ENCODE measurements at regions not wholly inside any gene's neighbourhood (a gene's known extent, or its start where the extent isn't known, plus 50 kb on each side); places are given as distances from the start of the nearest gene placed in this dataset.

GRCh38 chr6:23307516-23307915 lies 738.1 kb downstream of the HDGFL1 start:
- TF ChIP-seq, protein P1, sequence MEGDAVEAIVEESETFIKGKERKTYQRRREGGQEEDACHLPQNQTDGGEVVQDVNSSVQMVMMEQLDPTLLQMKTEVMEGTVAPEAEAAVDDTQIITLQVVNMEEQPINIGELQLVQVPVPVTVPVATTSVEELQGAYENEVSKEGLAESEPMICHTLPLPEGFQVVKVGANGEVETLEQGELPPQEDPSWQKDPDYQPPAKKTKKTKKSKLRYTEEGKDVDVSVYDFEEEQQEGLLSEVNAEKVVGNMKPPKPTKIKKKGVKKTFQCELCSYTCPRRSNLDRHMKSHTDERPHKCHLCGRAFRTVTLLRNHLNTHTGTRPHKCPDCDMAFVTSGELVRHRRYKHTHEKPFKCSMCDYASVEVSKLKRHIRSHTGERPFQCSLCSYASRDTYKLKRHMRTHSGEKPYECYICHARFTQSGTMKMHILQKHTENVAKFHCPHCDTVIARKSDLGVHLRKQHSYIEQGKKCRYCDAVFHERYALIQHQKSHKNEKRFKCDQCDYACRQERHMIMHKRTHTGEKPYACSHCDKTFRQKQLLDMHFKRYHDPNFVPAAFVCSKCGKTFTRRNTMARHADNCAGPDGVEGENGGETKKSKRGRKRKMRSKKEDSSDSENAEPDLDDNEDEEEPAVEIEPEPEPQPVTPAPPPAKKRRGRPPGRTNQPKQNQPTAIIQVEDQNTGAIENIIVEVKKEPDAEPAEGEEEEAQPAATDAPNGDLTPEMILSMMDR (conservative IDR thresholded peaks at IDR 0.05; ENCODE audit: low read depth, low read length) = no peak
- H3K4me3 ChIP-seq (ENCODE audit: low read depth, low read length) = no peak overlapping the region

GRCh38 chr6:23308166-23308565 lies 738.8 kb downstream of the HDGFL1 start:
- TF ChIP-seq, protein P1 (conservative IDR thresholded peaks at IDR 0.05; ENCODE audit: low read depth, low read length) = no peak
- H3K4me3 ChIP-seq (ENCODE audit: low read depth, low read length) = no peak overlapping the region
- DNase-seq (ENCODE audit: low read depth) = no peak

More at GRCh38 chr6:23307516-23307915, 738.1 kb downstream of the HDGFL1 start:
- DNase-seq (ENCODE audit: low read depth) = no peak

- no peak for DNase-seq (ENCODE audit: low read depth)
- TF ChIP-seq, protein P1 (conservative IDR thresholded peaks at IDR 0.05; ENCODE audit: low read depth, low read length) = no peak
Observed at GRCh38 chr6:23311211-23311610, 741.8 kb downstream of the HDGFL1 start.

DNA sequence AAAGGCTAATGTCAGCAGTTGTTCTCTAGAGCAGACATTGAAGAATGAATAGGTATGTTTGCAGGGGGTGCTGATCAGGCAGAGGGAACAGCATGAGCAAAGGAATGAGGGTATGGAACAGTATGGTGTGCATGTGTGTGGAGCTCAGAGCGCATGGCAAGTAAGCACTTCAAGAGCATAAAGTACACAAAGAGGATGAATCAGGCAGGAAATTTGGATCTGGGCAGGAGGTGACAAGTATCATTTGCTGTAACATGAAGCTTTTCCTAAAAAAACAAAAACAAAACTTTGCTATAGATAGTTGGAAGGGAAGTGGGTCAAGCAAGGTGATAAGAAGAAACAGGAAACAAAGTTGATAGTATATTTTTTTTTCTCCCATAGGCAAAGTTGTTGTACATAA lies 746.8 kb downstream of the HDGFL1 start:
- DNase-seq (ENCODE audit: low read depth) = peak; percentile 12
- TF ChIP-seq, protein P1 (conservative IDR thresholded peaks at IDR 0.05; ENCODE audit: low read depth, low read length) = no peak
- no peak overlapping the region for H3K4me3 ChIP-seq (ENCODE audit: low read depth, low read length)

More at GRCh38 chr6:23311211-23311610, 741.8 kb downstream of the HDGFL1 start:
- H3K4me3 ChIP-seq (ENCODE audit: low read depth, low read length) = no peak overlapping the region

DNA sequence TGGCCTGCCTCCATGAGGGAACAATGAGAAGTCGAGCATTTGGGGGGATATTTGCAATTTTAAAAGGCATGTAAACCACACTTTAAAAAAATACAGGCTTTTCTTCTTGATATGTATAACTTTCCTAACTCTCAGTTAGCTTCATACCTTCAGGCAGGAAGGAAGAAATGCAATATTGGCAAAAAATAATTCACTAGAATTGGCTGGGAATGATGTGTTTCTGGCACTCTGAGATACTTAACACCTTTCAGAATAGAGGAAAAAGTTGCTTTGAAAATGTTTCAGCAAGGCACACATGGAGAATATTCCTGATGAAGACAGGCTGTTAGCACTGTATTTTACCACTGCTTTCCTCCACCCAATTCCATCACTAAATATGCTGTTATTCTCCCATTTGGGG lies 747.6 kb downstream of the HDGFL1 start:
- DNase-seq (ENCODE audit: low read depth) = no peak
- TF ChIP-seq, protein P1 (conservative IDR thresholded peaks at IDR 0.05; ENCODE audit: low read depth, low read length) = no peak

GRCh38 chr6:23319582-23319981 lies 750.2 kb downstream of the HDGFL1 start:
- TF ChIP-seq, protein P1 (conservative IDR thresholded peaks at IDR 0.05; ENCODE audit: low read depth, low read length) = no peak
- no peak overlapping the region for H3K4me3 ChIP-seq (ENCODE audit: low read depth, low read length)
- no peak for DNase-seq (ENCODE audit: low read depth)

More for the DNA sequence above, 747.6 kb downstream of the HDGFL1 start:
- H3K4me3 ChIP-seq (ENCODE audit: low read depth, low read length) = no peak overlapping the region

DNA sequence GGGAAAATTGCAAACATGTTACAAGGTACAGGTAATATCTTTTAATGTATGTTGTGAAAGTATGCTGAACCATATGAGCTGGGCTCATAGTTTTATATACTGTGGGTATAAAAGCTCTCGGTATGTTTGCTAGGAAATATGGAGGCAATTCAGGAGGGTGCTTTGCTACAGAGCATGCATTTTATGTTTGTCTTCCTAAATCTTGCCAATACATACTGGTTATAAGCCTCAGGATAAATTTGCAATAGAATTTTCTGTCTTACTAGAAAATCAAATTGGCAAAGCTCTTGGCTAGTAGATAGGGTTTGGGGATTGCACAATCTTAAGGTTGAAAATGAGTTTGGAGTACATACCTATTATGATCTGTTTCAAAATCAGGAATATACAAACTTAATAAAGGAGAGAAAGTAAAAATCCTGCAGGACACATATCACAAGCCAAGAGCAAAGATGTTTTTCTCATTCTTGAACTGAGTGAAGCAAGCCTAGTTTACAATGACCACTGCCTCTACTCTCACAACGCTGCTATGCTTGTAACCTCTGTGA lies 751.2 kb downstream of the HDGFL1 start:
- H3K4me3 ChIP-seq (ENCODE audit: low read depth, low read length) = no peak overlapping the region
- TF ChIP-seq, protein P1 (conservative IDR thresholded peaks at IDR 0.05; ENCODE audit: low read depth, low read length) = no peak
- DNase-seq (ENCODE audit: low read depth) = no peak
